Uterus (tissue), 3 donors: ENCODE measurements at regions not wholly inside any gene's neighbourhood (a gene's known extent, or its start where the extent isn't known, plus 50 kb on each side); places are given as distances from the start of the nearest gene placed in this dataset.
"Not testable (repeated sequence)": the region's sequence is repeated elsewhere in the genome, so short reads cannot be mapped to it uniquely, and the experiment has no call there.

Source experiments
- DNase-seq, 2 donors: peaks; one replicate each; pipeline ENCODE4 v3.0.0-alpha.2; 2019 to 2020
- H3K27ac ChIP-seq, 2 donors: fragments of 200-600 bp; sonication (generic); 1 replicate in 1 of 2; 2 replicates in 1 of 2; pipeline ENCODE4 v1.5.1; 2016 to 2018
- H3K27me3 ChIP-seq, 2 donors: fragments of 200-600 bp; sonication (generic); one replicate each; pipeline ENCODE4 v1.5.1; 2018 to 2019; ENCODE audit warnings: control low read depth in 1 of 2
- H3K36me3 ChIP-seq, 2 donors: fragments of 200-600 bp; sonication (generic); one replicate each; pipeline ENCODE4 v1.5.1; 2019; ENCODE audit warnings: control low read depth in 1 of 2
- H3K4me1 ChIP-seq, 2 donors: fragments of 200-600 bp; sonication (generic); one replicate each; pipeline ENCODE4 v1.5.1; 2018 to 2019; ENCODE audit warnings: control low read depth in 1 of 2
- H3K4me3 ChIP-seq, 2 donors: fragments of 200-600 bp; sonication (generic); 1 replicate in 1 of 2; 2 replicates in 1 of 2; pipeline ENCODE4 v1.5.1; 2018 to 2019; ENCODE audit warnings: mild to moderate bottlenecking in 1 of 2
- H3K9me3 ChIP-seq, 2 donors: fragments of 200-600 bp; sonication (generic); one replicate each; pipeline ENCODE4 v1.5.1; 2019; ENCODE audit warnings: control low read depth in 1 of 2
- CTCF ChIP-seq, 4 experiments: fragments of 200-600 bp in 2 of 4; fragments of 450-650 bp in 2 of 4; sonication (generic) in 2 of 4; IDR thresholded peaks; one replicate each; pipeline ENCODE4 v1.5.1; 2016 to 2019; ENCODE audit warnings: antibody characterized with exemption in 4 of 4, mild to moderate bottlenecking in 2 of 4, moderate library complexity in 1 of 4
- POLR2A ChIP-seq, 2 donors: fragments of 450-650 bp; IDR thresholded peaks; one replicate each; pipeline ENCODE4 v1.6.1; 2016; ENCODE audit warnings: antibody characterized with exemption in 2 of 2, mild to moderate bottlenecking in 1 of 2, moderate library complexity in 1 of 2
- intact Hi-C: fragments of 100-400 bp; cut with DNase I; formaldehyde crosslinking; loops from one replicate; pipeline ENCODE4 v1.15.1; 2023; ENCODE audit warnings: low total_unique reads
- donor health status: DM: yes; HTN: yes; CAD: no.

- Histone ChIP-seq H3K36me3 (no peaks in the 10 kb centered on the region), H3K4me1 (no peaks in the 10 kb centered on the region), H3K27ac (no peak overlapping the region), H3K4me3 (no peak overlapping the region), H3K9me3 (no peaks in the 10 kb centered on the region), H3K27me3 (no peaks in the 10 kb centered on the region)
- intact Hi-C loops, result no loop called here
- DNase-seq, result no peak
- no peak for TF ChIP-seq CTCF (IDR thresholded peaks at IDR 0.05)
Observed at GRCh38 chr11:116368784-116369183, 404.0 kb downstream of the BUD13 start.

DNA sequence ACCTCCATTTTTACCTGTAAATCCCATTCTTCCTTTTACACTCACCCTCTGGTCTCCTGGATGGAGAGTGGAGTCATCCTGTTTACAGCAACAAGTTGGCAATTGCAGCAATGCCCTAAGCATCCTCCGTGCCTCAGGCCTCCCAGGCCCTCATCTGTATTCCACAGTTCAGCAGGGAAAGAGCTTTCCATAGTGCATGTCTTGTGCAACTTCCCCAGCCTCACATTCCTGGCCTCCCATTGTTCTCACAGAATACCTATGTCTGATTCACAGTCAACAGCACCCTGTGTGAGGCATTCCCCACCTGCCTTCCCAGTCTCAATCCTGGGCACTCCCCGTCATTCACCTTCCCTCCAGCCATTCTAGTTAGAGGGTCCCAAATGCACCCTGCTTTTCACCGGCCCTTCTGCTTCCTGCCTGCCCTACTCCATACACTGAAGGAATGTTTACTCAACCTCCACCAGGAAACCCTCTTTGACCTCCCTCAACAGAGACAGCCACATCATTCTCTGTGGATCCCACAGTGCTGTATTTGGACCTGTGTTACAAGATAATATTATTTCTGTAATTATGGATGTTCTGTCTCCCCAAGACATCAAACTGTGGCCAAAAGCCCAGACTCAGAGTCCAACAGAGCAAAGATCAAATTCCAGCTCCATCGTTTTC lies 405.7 kb downstream of the BUD13 start:
- Histone ChIP-seq H3K4me1 (no peaks in the 10 kb centered on the region), H3K27me3 (no peaks in the 10 kb centered on the region), H3K27ac (no peak overlapping the region), H3K4me3 (no peak overlapping the region), H3K36me3 (no peaks in the 10 kb centered on the region), H3K9me3 (no peaks in the 10 kb centered on the region)
- DNase-seq, result no peak
- intact Hi-C loops, result no loop called here
- TF ChIP-seq CTCF (IDR thresholded peaks at IDR 0.05) (no peak), POLR2A (IDR thresholded peaks at IDR 0.05) (no peak)

DNA sequence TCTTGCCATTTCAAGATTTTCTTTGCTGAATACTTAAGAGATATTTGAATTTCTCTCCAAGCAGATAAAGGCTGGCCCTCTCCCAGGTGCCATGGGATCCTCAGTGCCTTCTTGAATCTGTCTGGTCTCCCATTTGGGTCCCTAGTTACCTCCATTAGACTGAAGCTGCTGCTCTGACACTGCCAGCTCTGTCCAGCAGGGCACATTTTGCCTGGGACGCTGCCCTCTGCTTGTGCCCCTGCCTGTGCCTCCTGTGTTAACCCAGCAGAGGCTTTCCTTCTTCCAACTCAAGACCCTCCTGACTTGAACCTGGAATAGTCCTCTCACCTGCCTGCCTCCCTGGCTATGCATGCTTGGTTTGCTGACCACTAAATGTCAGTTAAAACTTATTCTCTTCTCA lies 406.3 kb downstream of the BUD13 start:
- Histone ChIP-seq H3K9me3 (no peaks in the 10 kb centered on the region), H3K36me3 (no peaks in the 10 kb centered on the region), H3K4me3 (no peak overlapping the region), H3K27me3 (no peaks in the 10 kb centered on the region), H3K4me1 (no peaks in the 10 kb centered on the region), H3K27ac (no peak overlapping the region)
- DNase-seq, result no peak
- intact Hi-C loops, result no loop called here
- TF ChIP-seq CTCF (IDR thresholded peaks at IDR 0.05) (no peak), POLR2A (IDR thresholded peaks at IDR 0.05) (no peak)

DNA sequence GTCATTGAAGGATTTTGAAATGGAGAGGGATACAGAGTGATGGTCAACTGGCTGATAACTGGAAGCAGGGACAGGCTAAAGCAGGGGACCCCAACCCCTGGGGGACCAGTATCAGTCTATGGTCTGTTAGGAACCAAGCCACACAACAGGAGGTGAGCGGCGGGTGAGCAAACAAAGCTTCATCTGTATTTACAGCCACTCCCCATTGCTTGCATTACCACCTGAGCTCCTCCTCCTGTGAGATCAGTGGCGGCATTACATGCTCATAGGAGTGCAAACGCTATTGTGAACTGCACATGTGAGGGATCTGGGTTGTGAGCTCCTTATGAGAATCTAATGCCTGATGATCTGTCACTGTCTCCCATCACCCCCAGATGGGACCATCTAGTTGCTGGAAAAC lies 407.9 kb downstream of the BUD13 start:
- H3K4me1 ChIP-seq, DNase-seq, H3K27me3 ChIP-seq, intact Hi-C loops, H3K27ac ChIP-seq, H3K9me3 ChIP-seq, H3K4me3 ChIP-seq, H3K36me3 ChIP-seq: not testable (repeated sequence)

GRCh38 chr11:116364348-116364747 lies 408.4 kb downstream of the BUD13 start:
- DNase-seq, result no peak
- Histone ChIP-seq H3K4me1 (no peaks in the 10 kb centered on the region), H3K9me3 (no peaks in the 10 kb centered on the region), H3K27ac (no peak overlapping the region), H3K4me3 (no peak overlapping the region), H3K36me3 (no peaks in the 10 kb centered on the region), H3K27me3 (no peaks in the 10 kb centered on the region)
- no peak for TF ChIP-seq POLR2A (IDR thresholded peaks at IDR 0.05)
- no peak for TF ChIP-seq CTCF (IDR thresholded peaks at IDR 0.05)
- intact Hi-C loops, result no loop called here
